ENCODE measurements at regions not wholly inside any gene's neighbourhood (a gene's known extent, or its start where the extent isn't known, plus 50 kb on each side); places are given as distances from the start of the nearest gene placed in this dataset.

- ATAC-seq (ENCODE audit: low read depth) (no peak), DNase-seq (ENCODE audit: low spot score in 2 of 2) (no peak)
- no peaks in the 10 kb centered on the region for H3K27me3 Mint-ChIP-seq
- H3K4me3 Mint-ChIP-seq: no peak overlapping the region
- no peaks in the 10 kb centered on the region for H3K4me1 Mint-ChIP-seq
- H3K9me3 Mint-ChIP-seq: no peaks in the 10 kb centered on the region
- H3K27ac Mint-ChIP-seq: no peak overlapping the region
- H3K36me3 Mint-ChIP-seq: no peaks in the 10 kb centered on the region
Measured at GRCh38 chr2:41137031-41137430, 685.1 kb upstream of the SLC8A1 start.

DNA sequence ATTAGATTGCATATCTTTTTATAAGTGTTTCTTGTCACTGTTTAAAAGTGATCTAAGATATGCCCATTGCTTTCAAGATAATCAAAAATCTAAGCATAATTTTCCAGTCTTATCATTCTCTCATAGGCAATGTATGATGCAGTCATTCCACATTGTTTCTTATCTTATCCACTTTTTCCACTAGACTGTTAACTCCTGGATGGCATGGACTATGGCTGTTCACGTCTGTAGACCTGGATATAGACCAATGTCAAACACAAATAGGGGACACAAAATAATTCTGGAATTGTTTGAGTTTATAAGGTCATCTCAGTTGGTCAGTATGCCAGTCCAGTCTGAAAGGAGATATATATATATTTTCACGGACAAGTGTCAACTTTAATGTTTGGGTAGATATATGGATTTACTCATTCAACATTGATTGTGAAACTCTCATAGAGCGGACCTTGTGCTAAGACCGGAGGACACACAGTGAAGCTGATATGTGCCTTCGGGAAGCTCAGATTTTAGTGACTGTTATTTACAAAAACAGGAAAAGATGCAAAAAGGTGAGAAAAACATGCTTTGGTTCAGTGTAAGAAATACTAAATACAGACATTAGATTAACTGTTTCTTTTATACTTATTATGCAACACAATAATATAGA, 689.4 kb upstream of the SLC8A1 start:
- Mint-ChIP-seq H3K4me1 (no peaks in the 10 kb centered on the region), H3K27me3 (no peaks in the 10 kb centered on the region), H3K27ac (no peak overlapping the region), H3K36me3 (no peaks in the 10 kb centered on the region), H3K9me3 (no peaks in the 10 kb centered on the region), H3K4me3 (no peak overlapping the region)
- DNase-seq (ENCODE audit: low spot score in 2 of 2) (no peak), ATAC-seq (ENCODE audit: low read depth) (no peak)

DNA sequence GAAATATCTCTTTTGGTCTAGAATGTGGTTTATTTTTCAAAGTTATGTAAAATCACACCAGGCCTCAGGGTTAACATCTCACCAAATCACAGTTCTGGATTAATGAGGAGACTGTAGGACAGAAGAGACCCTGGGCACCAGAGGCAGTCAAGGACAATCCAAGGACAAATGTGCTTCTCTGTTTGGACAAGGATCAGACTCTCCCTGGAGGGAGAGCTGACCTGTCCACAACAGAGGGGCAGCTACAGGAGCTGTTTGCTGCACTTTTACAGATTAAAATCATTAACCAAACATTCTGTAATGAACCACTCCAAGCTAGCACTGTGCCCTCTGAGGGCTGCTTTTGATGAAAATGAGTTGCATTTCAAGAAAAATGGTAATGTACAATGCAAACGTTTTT, 690.6 kb upstream of the SLC8A1 start:
- Mint-ChIP-seq H3K4me1 (no peaks in the 10 kb centered on the region), H3K36me3 (no peaks in the 10 kb centered on the region), H3K27me3 (no peaks in the 10 kb centered on the region), H3K9me3 (no peaks in the 10 kb centered on the region), H3K27ac (no peak overlapping the region), H3K4me3 (no peak overlapping the region)
- DNase-seq (ENCODE audit: low spot score in 2 of 2) (no peak), ATAC-seq (ENCODE audit: low read depth) (no peak)

GRCh38 chr2:41145066-41145465, 693.2 kb upstream of the SLC8A1 start:
- Mint-ChIP-seq H3K4me1 (no peaks in the 10 kb centered on the region), H3K9me3 (no peaks in the 10 kb centered on the region), H3K27me3 (no peaks in the 10 kb centered on the region), H3K4me3 (no peak overlapping the region), H3K27ac (no peak overlapping the region), H3K36me3 (no peaks in the 10 kb centered on the region)
- ATAC-seq (ENCODE audit: low read depth): no peak
- no peak for DNase-seq (ENCODE audit: low spot score in 2 of 2)

DNA sequence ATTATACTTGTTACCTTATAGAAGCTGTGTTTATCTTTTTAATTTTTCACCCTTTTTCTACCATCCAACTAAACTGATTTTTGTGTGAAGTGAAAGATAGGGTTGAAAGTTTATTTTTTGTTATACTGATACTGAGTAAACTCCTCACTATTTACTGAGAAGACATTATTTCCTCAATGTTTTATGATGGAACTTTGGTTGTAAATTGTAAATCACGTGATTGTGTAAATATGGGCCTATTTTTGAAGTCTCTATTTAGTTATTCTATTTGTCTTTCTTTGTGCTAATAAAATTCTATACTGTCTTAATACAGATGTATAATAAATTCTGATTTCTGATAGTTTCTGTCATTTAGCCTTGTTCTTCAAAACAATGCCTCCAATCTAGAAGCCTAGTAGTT, 697.2 kb upstream of the SLC8A1 start:
- DNase-seq (ENCODE audit: low spot score in 2 of 2) (no peak), ATAC-seq (ENCODE audit: low read depth) (no peak)
- no peak overlapping the region for H3K27ac Mint-ChIP-seq
- H3K36me3 Mint-ChIP-seq: no peaks in the 10 kb centered on the region
- H3K27me3 Mint-ChIP-seq: no peaks in the 10 kb centered on the region
- H3K4me3 Mint-ChIP-seq: no peak overlapping the region
- no peaks in the 10 kb centered on the region for H3K4me1 Mint-ChIP-seq
- H3K9me3 Mint-ChIP-seq: no peaks in the 10 kb centered on the region

DNA sequence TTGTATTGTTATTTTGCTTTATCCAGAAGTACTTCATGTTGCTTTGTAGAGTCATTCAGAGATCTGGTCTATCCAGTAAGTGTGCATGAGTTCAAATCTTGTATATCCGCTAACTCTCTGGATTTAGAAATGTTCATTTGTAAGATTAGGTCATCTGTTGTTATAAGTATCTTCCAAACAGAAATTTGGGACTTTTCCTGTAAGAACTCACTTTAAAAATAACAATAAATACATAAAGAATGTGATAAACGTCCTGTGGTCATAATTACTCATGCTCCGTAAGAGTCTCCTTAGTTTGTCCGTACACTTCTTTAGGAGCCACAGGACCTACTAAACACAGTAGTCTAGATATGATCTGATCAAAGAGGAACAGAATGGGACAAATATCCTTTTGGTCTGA, 699.9 kb upstream of the SLC8A1 start:
- no peak overlapping the region for H3K4me3 Mint-ChIP-seq
- H3K27ac Mint-ChIP-seq: no peak overlapping the region
- no peaks in the 10 kb centered on the region for H3K36me3 Mint-ChIP-seq
- H3K4me1 Mint-ChIP-seq: no peaks in the 10 kb centered on the region
- DNase-seq (ENCODE audit: low spot score in 2 of 2) (no peak), ATAC-seq (ENCODE audit: low read depth) (no peak)
- H3K9me3 Mint-ChIP-seq: no peaks in the 10 kb centered on the region
- H3K27me3 Mint-ChIP-seq: no peaks in the 10 kb centered on the region

DNA sequence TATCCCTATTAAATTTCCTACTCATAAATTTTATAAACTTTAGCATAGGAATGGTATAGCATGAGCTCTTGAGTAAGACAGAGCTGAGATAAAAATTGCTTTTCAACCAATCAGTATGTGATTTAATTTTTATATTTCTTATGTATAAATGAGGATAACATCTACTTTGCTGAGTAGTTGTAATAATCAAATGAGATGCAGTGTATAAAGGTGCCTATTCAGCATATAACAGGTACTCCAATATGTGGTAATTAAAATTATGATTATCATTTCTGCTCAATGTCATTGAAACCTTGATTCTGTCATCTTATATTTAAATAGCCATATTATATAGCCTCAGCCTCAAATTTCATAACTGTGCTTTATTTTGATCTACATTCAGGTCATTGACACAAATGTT, 700.4 kb upstream of the SLC8A1 start:
- Mint-ChIP-seq H3K36me3 (no peaks in the 10 kb centered on the region), H3K4me1 (no peaks in the 10 kb centered on the region), H3K9me3 (peaks cover 3% of the 10 kb centered on the region), H3K4me3 (no peak overlapping the region), H3K27ac (no peak overlapping the region), H3K27me3 (no peaks in the 10 kb centered on the region)
- DNase-seq (ENCODE audit: low spot score in 2 of 2) (no peak), ATAC-seq (ENCODE audit: low read depth) (no peak)

DNA sequence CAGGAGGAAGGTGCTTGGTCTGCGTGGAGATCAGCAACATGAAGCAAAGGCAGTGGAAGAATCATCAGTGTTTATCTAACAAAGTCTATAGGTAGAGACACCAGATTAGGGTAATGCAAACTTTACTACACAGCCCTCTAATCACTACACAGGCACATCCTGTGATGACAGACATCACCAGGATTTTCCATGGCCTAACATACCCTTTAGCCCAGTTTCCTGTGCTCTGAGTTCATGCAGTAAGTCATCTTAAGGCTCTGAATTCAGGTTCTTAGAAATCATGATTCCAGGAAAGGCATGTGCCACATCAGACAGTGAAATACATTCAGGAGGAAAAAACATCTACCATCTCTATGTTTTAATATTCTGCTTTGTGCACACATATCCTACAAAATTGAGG, 708.5 kb upstream of the SLC8A1 start:
- Mint-ChIP-seq H3K27me3 (no peaks in the 10 kb centered on the region), H3K36me3 (no peaks in the 10 kb centered on the region), H3K4me3 (no peak overlapping the region), H3K4me1 (no peaks in the 10 kb centered on the region), H3K27ac (no peak overlapping the region), H3K9me3 (peaks cover 4% of the 10 kb centered on the region)
- no peak for ATAC-seq (ENCODE audit: low read depth)
- DNase-seq (ENCODE audit: low spot score in 2 of 2): no peak

GRCh38 chr2:41167014-41167413, 715.1 kb upstream of the SLC8A1 start:
- no peak for DNase-seq (ENCODE audit: low spot score in 2 of 2)
- no peak for ATAC-seq (ENCODE audit: low read depth)
- H3K27me3 Mint-ChIP-seq: no peaks in the 10 kb centered on the region
- H3K27ac Mint-ChIP-seq: no peak overlapping the region
- no peaks in the 10 kb centered on the region for H3K9me3 Mint-ChIP-seq
- no peak overlapping the region for H3K4me3 Mint-ChIP-seq
- no peaks in the 10 kb centered on the region for H3K4me1 Mint-ChIP-seq
- no peaks in the 10 kb centered on the region for H3K36me3 Mint-ChIP-seq

GRCh38 chr2:41169744-41170143, 717.9 kb upstream of the SLC8A1 start:
- Mint-ChIP-seq H3K27me3 (no peaks in the 10 kb centered on the region), H3K27ac (no peak overlapping the region), H3K36me3 (no peaks in the 10 kb centered on the region), H3K9me3 (no peaks in the 10 kb centered on the region), H3K4me3 (no peak overlapping the region), H3K4me1 (no peaks in the 10 kb centered on the region)
- ATAC-seq (ENCODE audit: low read depth) (no peak), DNase-seq (ENCODE audit: low spot score in 2 of 2) (no peak)

DNA sequence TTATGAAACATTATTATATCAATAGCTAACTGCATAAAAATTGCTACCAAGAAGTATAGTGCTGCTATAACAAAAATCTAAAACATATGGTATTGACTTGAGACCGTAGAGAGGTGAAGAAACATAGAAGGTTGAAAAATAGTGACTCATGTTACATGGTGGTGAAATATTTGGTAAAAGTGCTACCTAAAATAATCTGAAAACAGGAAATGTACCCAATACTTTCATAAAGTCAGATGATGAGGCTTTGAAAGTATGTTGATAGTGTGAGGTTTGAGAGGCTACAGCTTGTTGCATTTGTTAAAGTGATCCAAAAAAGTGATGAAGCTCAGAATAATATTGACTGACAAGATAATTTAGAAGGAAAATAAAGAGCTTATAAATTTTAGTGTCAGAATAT, 718.7 kb upstream of the SLC8A1 start:
- ATAC-seq (ENCODE audit: low read depth) (no peak), DNase-seq (ENCODE audit: low spot score in 2 of 2) (no peak)
- Mint-ChIP-seq H3K27me3 (no peaks in the 10 kb centered on the region), H3K36me3 (no peaks in the 10 kb centered on the region), H3K4me1 (no peaks in the 10 kb centered on the region), H3K9me3 (no peaks in the 10 kb centered on the region), H3K27ac (no peak overlapping the region), H3K4me3 (no peak overlapping the region)

DNA sequence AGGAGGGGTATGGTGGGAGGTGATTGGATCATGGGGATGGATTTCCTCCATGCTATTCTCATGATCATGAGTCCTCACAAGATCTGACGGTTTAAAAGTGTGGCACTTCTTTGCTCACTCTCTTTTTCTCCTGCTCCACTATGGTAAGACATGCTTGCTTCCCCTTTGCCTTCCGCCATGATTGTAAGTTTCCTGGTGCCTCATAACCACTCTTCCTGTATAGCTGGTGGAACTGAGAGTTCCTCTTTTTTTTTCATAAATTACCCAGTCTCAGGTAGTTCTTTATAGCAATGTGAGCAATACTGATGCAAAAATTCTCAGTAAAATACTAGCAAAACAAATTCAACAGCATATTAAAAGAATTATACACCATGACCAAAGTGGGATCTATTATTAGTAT, 728.5 kb upstream of the SLC8A1 start:
- no peak overlapping the region for H3K27ac Mint-ChIP-seq
- no peak for DNase-seq (ENCODE audit: low spot score in 2 of 2)
- no peaks in the 10 kb centered on the region for H3K36me3 Mint-ChIP-seq
- H3K9me3 Mint-ChIP-seq: peaks cover 2% of the 10 kb centered on the region
- no peak for ATAC-seq (ENCODE audit: low read depth)
- no peak overlapping the region for H3K4me3 Mint-ChIP-seq
- H3K27me3 Mint-ChIP-seq: no peaks in the 10 kb centered on the region
- no peaks in the 10 kb centered on the region for H3K4me1 Mint-ChIP-seq

- Mint-ChIP-seq H3K36me3 (no peaks in the 10 kb centered on the region), H3K9me3 (peaks cover 3% of the 10 kb centered on the region), H3K27me3 (no peaks in the 10 kb centered on the region), H3K4me3 (no peak overlapping the region), H3K4me1 (no peaks in the 10 kb centered on the region), H3K27ac (no peak overlapping the region)
- ATAC-seq (ENCODE audit: low read depth): no peak
- no peak for DNase-seq (ENCODE audit: low spot score in 2 of 2)
Measured at GRCh38 chr2:41182961-41183360, 731.1 kb upstream of the SLC8A1 start.

GRCh38 chr2:41187376-41188122, 735.7 kb upstream of the SLC8A1 start:
- Mint-ChIP-seq H3K9me3 (peaks cover 3% of the 10 kb centered on the region), H3K27me3 (no peaks in the 10 kb centered on the region), H3K4me3 (no peak overlapping the region), H3K36me3 (no peaks in the 10 kb centered on the region), H3K4me1 (no peaks in the 10 kb centered on the region), H3K27ac (no peak overlapping the region)
- ATAC-seq (ENCODE audit: low read depth) (no peak), DNase-seq (ENCODE audit: low spot score in 2 of 2) (no peak)

DNA sequence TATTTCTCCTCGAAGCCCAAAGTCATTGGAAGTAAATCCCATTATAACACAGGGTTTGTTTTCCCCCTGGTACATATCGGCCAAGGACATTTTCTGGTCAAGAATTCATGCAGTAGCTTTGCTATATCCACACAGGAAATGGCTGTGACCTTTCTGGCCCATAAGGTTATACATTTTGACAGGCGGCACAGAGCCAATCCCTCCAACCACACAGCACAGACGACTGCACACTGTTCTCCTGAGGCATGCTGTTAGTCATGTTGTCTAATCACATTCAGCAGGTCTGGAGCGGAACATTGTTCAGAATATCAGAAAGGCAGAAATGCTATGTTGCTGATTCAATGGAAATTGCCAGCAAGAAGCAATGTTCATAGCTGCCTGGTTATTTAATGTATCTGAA, 742.3 kb upstream of the SLC8A1 start:
- ATAC-seq (ENCODE audit: low read depth) (no peak), DNase-seq (ENCODE audit: low spot score in 2 of 2) (no peak)
- peaks cover 2% of the 10 kb centered on the region for H3K9me3 Mint-ChIP-seq
- H3K27me3 Mint-ChIP-seq: no peaks in the 10 kb centered on the region
- no peak overlapping the region for H3K4me3 Mint-ChIP-seq
- no peak overlapping the region for H3K27ac Mint-ChIP-seq
- no peaks in the 10 kb centered on the region for H3K36me3 Mint-ChIP-seq
- H3K4me1 Mint-ChIP-seq: no peaks in the 10 kb centered on the region

Measured in memory B cell (primary cell).